Stomach (tissue), 4 donors: ENCODE measurements at regions not wholly inside any gene's neighbourhood (a gene's known extent, or its start where the extent isn't known, plus 50 kb on each side); places are given as distances from the start of the nearest gene placed in this dataset.

Experiments
- CTCF ChIP-seq, 7 experiments: fragments of 450-650 bp in 4 of 7; fragments of 200-600 bp in 3 of 7; sonication (generic) in 3 of 7; IDR thresholded peaks; one replicate each; pipeline ENCODE4 v1.5.1; 2016 to 2019; ENCODE audit warnings: antibody characterized with exemption in 7 of 7, control low read depth in 2 of 7, mild to moderate bottlenecking in 1 of 7
- POLR2A ChIP-seq, 4 donors: fragments of 450-650 bp; IDR thresholded peaks; one replicate each; pipeline ENCODE4 v1.6.1; 2016; ENCODE audit warnings: antibody characterized with exemption in 4 of 4, control low read depth in 2 of 4, mild to moderate bottlenecking in 1 of 4, moderate library complexity in 1 of 4
- POLR2AphosphoS5 ChIP-seq, 3 donors: sonication (generic); formaldehyde crosslinking; IDR thresholded peaks; one replicate each; pipeline ENCODE4 v1.6.1; 2016; ENCODE audit warnings: antibody characterized with exemption in 3 of 3

- TF ChIP-seq CTCF (IDR thresholded peaks at IDR 0.05) (peak in 1 of 7 experiments; percentile 12), POLR2A (IDR thresholded peaks at IDR 0.05) (no peak), POLR2AphosphoS5 (IDR thresholded peaks at IDR 0.05) (no peak)
Observed at GRCh38 chr7:123054357-123055133, 59.0 kb upstream of the TAS2R16 start.
